GM21619 (cell line): ENCODE measurements at regions not wholly inside any gene's neighbourhood (a gene's known extent, or its start where the extent isn't known, plus 50 kb on each side); places are given as distances from the start of the nearest gene placed in this dataset.

Experiments used
- ATAC-seq: cut with Tn5 transposase; IDR thresholded peaks from one replicate; pipeline ENCODE4 v1.9.1; 2021; ENCODE audit not compliant: unreplicated experiment

DNA sequence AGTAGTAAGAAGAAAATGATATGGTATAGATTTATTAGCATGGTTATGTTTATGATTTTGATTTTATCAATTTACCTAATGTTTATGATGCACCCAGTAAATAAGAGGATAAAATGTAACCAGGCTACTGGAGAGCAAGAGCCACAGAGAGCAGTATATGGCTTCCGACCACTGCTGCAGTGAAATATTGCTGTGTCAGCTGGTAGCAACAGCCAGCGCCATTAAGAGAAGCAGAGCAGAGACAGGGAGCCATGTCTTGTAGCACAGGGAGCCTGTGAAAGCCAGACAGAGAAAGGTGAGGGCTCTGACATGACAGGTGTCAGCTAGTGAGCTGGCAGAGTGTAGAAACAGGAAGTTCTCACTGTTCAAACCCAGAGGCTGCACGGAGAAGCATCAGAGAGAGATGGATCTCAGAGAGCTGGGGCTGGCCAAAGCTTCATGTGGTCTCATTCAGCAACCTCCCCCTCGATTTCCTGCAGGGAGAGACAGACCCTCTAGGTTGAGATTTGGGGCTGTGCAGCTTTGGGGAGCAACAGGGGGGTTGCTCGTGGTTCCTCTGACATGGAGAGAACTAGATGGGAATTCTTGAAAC is 202.1 kb downstream of the MED10 start:
- no peak for ATAC-seq

DNA sequence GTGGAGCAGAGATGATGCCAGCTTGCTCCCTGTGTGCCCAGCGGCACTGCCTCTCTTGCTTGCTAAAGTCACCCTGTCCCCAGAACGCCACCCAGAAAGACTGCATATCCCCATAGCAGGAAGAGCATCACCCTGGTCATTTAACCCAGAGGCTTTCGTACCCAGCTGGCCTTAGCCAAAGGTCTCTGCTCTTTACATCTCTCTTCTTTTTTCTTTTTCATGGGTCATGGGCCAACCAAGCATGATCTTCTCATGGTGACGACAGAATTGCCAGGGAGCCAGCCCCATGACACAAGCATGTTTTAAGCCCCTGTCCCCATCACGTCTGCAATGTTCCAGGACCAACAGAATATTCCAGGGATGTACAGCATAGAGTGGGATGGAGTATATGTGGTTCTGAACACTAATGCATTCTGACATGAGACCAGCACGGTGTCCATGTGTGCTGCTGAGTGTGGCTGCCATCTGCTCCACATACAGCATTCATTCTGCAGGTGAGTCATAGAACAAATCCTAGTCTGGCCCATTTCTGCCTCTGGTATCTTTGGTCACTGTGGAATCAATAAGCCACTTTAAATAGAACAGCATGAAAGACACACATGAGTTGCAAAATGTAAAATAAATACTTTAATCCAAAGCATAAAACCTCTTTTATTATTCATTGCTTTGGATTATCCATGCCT is 203.0 kb downstream of the MED10 start:
- no peak for ATAC-seq

GRCh38 chr5:6169660-6170059 is 208.7 kb downstream of the MED10 start:
- no peak for ATAC-seq

- ATAC-seq = no peak
Observed at GRCh38 chr5:6166698-6167394, 211.5 kb downstream of the MED10 start.

DNA sequence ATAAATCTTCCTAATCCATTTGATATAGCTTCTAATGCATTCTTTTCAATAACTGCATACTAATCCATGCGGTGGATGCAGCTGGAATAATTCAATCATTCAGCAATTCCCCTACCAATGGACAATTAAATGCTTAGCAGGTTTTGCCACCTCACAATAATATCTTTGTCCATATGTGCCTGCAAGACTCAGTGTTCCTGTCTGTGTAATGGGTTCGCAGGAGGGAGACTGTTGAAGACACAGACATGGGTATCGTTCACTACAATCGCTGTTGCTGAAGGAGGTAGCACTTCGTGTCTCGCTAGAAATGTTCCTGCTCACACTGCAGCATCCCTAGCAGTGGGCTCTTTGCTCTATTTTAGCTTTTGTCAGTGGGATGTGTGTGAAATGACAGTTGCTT is 214.4 kb downstream of the MED10 start:
- ATAC-seq = no peak

- ATAC-seq = no peak
Observed at GRCh38 chr5:6162175-6162574, 216.2 kb downstream of the MED10 start.

DNA sequence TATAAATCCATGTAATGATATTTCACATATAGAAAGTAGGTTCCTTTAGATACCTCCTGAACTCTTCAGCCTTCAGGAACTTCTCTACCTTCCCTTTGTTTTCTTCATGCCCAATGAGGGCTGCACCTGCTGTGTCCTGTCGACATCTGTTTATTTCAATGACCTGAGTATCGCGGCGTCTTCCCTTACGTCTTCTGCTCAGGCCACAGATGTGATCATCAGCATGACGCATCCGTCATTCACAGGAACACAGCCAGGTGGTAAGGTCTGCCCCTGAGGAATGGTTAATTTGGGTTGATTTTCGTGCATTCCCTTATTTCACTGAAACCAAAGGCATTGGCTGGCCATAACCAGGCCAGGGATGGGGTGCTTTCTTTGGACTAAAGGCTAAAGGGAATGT is 217.1 kb downstream of the MED10 start:
- ATAC-seq = no peak

GRCh38 chr5:6159832-6160430 is 218.4 kb downstream of the MED10 start:
- no peak for ATAC-seq

DNA sequence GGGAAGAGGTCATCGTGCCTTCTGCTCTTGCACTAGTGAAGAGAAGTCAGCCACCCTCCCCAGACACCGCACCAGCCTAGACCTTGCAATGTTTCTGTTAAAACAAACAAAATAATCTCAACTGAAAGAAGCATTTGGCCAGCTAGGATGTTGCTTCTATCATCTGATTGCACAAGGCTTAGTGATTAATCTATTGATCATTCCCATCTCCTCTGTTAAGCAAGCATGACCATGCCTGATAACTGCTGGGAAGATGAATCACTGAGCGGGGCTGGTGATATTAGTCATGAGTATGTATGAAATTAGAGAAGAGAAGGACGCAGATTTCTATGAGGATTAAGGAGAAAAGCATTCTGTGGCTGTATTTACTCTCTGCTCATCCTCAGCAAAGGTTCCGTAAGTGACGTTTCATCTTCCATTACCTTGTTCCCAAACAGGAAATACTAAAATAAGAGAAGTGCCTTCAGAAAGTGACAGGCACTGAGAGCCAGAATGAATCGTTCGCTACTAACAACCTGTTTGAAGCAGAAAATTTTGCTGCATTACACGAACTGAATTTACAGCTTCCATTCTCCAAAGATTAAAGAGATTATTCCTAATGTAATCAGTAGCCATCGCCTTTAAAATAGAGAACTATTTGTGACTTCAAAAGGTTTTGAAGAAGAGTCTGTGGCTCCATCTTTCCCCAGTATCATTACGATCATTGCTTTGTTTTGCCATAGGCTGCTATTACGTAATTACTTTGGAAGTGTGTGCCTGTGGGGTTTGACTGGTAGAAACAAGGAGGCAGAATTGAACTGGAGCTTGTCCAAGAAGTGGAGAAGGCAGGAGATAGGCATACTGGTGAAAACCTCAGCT is 219.1 kb downstream of the MED10 start:
- ATAC-seq = no peak

GRCh38 chr5:6154216-6154615 is 224.1 kb downstream of the MED10 start:
- ATAC-seq = no peak

DNA sequence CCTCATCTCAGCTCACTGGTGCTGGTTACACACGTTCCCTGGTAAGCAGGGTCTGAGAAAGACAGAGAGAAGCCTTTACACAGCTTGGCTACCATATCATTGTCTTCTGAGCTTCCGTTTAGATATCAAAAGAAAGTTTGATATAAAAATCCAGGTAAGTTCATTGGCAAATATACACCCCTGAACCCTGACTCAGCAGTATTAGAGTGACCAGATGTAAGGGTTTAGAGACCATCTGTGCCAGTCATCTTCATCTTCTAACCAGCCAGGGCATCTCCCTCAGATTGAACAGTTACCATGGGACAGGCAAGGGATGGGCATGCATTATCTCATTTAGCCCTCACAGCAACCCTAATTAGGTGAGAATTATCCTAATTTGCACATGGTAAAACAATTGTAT is 232.1 kb downstream of the MED10 start:
- ATAC-seq = no peak

GRCh38 chr5:6145616-6146237 is 232.6 kb downstream of the MED10 start:
- no peak for ATAC-seq

DNA sequence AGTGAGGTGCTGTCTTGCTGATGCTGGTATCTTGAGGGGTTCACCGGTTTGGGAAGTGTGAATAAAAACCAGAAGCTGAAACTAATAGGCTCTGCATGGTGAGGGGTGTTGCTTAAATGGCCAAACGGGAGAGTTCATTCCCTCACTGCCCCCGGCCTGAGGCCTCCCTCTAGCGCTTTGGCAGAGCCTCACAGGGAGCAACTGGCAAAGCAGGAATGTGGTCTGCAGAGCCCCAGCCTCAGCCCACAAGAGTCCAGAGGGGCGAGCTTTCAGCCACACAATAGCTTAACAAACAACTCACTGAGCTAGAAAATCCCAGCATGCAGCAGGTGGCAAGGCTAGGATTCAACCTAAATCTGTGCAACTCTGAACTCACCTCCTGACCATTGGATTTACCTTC is 234.8 kb downstream of the MED10 start:
- ATAC-seq = no peak

GRCh38 chr5:6142353-6142752 is 236.0 kb downstream of the MED10 start:
- no peak for ATAC-seq

DNA sequence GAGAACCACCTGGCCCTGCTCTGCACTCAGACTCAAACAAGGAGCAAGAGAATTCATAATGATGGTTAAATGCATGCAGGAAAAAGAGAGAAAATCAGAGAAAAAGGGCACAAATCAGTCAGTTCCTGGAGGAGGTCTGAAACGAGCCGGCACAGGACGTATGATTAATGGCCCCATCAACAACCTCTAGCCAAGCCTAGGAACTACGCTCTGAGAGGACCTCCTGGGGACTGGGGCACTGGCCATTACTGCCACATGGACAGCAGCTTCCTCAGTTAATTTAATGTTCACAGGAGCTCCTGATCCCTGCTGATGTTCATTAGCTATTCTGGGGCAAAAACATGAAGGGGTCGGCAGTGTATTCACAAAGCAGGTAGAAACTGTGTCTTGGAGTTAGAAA is 238.1 kb downstream of the MED10 start:
- no peak for ATAC-seq

- ATAC-seq = no peak
Observed at GRCh38 chr5:6135977-6136376, 242.4 kb downstream of the MED10 start.

- no peak for ATAC-seq
Observed at GRCh38 chr5:6134281-6134680, 244.1 kb downstream of the MED10 start.

DNA sequence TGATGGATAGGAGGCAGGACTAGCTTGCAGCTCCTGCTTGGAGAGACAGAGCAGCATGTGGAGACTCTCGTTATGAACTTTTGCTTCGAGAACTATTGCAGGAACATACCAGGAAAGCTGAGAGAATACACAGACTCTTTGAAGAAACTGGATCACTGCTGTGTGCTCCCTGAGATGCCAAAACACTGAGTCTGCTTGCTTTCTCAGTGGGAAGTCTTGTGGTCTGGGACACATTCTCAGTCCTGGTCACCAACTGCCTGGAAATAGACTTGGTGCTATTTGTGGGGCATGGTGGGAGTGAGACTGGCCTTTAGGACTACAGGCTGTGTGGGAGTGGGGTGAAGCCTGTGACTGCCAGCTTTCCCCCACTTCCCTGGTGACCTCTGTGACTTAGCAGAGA is 252.6 kb downstream of the MED10 start:
- no peak for ATAC-seq

GRCh38 chr5:6118691-6119090 is 259.7 kb downstream of the MED10 start:
- no peak for ATAC-seq

DNA sequence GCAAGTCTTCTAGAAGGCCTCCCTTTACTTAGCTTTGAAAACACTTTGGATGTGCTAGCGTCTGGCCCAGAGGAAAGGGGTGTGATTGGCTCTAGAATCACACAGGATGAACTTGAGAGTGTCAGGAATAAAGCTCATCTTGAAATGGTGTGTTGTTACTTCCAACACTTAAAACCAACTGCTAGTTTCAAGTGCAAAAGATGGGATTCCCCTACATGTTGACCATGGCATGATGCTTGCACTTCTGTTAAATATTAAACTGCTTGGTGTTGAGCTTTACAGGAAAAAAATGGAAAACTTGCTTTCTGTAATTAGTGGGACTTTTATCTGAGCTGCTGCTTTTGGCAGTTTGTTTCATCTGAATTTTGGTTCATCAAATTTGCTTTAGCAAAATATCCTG is 261.1 kb downstream of the MED10 start:
- no peak for ATAC-seq

DNA sequence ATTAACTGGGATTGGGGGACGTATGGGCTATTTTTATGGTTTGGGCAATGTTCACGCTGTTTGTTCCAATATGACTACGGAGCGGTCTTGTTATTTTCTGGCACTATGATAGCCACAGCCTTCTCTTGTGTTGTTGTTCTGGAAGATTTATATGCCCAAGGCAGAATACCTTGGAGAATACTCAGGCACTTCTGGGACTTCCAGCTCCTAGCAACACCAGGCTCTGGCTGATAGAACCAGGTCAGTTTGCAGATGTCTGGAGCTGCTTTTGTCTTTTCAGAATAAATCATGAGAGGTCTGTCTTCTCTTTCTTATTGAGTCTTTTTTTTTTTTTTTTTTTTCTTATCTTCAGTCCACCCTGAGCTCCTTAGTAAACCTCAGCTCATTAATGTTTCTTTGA is 262.5 kb downstream of the MED10 start:
- no peak for ATAC-seq
